ENCODE measurements at regions not wholly inside any gene's neighbourhood (a gene's known extent, or its start where the extent isn't known, plus 50 kb on each side); places are given as distances from the start of the nearest gene placed in this dataset.
"Not testable (repeated sequence)": the region's sequence is repeated elsewhere in the genome, so short reads cannot be mapped to it uniquely, and the experiment has no call there.

DNA sequence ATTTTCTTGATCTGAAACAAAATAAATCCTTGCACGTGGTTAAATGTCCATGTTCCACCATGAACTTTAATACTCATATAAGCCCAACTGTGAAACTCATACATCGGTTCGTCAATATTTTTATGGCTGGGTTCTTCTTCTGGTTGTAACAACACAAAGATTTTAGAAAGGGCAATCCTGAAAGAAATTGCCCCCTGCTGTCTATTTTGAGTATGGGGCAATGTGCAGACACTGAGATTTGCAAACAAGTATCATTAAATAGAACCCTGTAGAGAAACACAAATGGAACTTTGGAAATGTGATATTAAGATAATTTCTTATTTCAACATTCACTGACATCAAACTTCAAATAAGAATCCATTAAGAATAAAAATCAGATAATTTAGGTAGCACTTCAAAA lies 80.2 kb upstream of the PHACTR1 start:
- ATAC-seq (no peak), DNase-seq (no peak)
- Mint-ChIP-seq H3K4me3 (no peak overlapping the region), H3K36me3 (ENCODE audit: low read depth) (no peaks in the 10 kb centered on the region), H3K9me3 (ENCODE audit: insufficient read depth) (no peaks in the 10 kb centered on the region), H3K4me1 (ENCODE audit: low read depth) (peaks cover 2% of the 10 kb centered on the region), H3K27me3 (ENCODE audit: low read depth) (peaks cover 13% of the 10 kb centered on the region), H3K27ac (no peak overlapping the region)
- ChIA-PET CTCF (interaction anchor here (2.2 kb wide), 1 partner anchor 257 kb away, joined by 6 read pairs; no protein-coding TSS in a partner anchor), POLR2A (no interaction called here)

DNA sequence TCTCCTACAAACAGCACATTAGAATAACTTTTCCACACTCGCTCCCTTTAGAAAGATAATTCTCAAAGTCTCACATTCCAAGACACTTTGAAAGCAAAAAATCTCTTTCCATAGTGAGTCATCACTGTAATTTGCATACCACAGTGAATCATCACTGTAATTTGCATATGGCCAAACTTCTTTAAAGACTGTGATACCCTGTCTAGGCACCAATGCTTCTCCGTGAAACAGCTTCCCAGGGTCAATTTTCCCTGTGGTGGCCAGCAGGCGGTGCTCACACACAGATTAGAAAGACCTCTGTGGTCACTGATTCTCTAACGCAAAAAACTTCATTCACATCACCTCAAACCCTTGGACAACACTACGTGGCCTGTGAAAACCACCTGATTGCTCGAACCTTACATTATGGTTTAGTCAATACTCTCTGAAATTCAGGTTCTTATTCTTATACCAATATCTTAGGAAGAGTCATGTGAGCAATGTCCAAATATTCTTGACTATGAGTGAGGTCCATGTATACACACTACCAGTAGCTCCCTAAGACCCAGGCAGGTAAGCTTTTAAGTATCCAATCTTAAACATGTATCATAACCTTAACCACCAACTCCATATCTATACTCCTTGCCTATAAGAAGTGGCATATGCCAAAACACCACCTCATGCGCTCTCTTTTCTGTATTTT lies 78.5 kb upstream of the PHACTR1 start:
- POLR2A ChIA-PET: no interaction called here
- peaks cover 2% of the 10 kb centered on the region for H3K4me1 Mint-ChIP-seq (ENCODE audit: low read depth)
- no peak overlapping the region for H3K4me3 Mint-ChIP-seq
- CTCF ChIA-PET: interaction anchor here (1.0 to 2.2 kb wide), 3 partner anchors 10 to 256 kb away, joined by 3 to 6 read pairs (median 6); no protein-coding TSS in a partner anchor
- DNase-seq (peak; percentile 58), ATAC-seq (peak; percentile 57)
- no peaks in the 10 kb centered on the region for H3K36me3 Mint-ChIP-seq (ENCODE audit: low read depth)
- no peak overlapping the region for H3K27ac Mint-ChIP-seq
- H3K9me3 Mint-ChIP-seq (ENCODE audit: insufficient read depth): peaks cover 6% of the 10 kb centered on the region
- peaks cover 11% of the 10 kb centered on the region for H3K27me3 Mint-ChIP-seq (ENCODE audit: low read depth)

DNA sequence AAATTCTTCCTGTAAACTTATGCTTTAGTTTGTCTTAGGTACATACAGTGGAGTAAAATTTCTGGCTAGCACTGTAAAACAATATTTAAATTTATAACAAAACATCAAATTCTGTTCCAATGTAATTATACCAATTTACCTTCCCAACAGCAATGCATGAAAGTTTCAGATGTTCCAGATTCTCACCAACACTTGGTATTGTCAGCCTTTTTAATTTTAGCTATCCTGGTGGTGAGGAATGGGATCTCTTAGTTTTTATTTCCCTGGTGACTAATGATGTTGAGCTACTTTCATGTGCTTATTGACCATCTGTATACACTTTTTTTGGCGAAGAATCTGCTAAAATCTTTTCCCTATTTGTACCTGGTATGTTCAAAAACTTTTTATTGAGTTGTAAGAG lies 76.1 kb upstream of the PHACTR1 start:
- CTCF ChIA-PET: interaction anchor here (0.9 kb wide), 1 partner anchor 15 kb away, joined by 3 read pairs; no protein-coding TSS in a partner anchor

DNA sequence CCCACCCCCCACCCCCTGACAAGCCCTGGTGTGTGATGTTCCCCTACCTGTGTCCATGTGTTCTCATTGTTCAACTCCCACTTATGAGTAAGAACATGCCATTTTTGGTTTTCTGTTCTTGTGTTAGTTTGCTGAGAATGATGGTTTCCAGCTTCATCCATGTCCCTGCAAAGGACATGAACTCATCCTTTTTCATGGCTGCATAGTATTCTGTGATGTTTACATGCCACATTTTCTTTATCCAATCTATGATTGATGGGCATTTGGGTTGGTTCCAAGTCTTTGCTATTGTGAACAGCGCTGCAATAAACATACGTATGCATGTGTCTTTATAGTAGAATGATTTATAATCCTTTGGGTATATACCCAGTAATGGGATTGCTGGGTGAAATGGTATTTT lies 74.8 kb upstream of the PHACTR1 start:
- H3K9me3 Mint-ChIP-seq (ENCODE audit: insufficient read depth); ATAC-seq: not testable (repeated sequence)

More for the DNA sequence above, 76.1 kb upstream of the PHACTR1 start:
- no peak overlapping the region for H3K27ac Mint-ChIP-seq
- peaks cover 2% of the 10 kb centered on the region for H3K4me1 Mint-ChIP-seq (ENCODE audit: low read depth)
- H3K9me3 Mint-ChIP-seq (ENCODE audit: insufficient read depth): peaks cover 6% of the 10 kb centered on the region
- no peak for DNase-seq
- no peak overlapping the region for H3K4me3 Mint-ChIP-seq
- peaks cover 6% of the 10 kb centered on the region for H3K27me3 Mint-ChIP-seq (ENCODE audit: low read depth)
- H3K36me3 Mint-ChIP-seq (ENCODE audit: low read depth): no peaks in the 10 kb centered on the region
- POLR2A ChIA-PET: no interaction called here
- no peak for ATAC-seq

DNA sequence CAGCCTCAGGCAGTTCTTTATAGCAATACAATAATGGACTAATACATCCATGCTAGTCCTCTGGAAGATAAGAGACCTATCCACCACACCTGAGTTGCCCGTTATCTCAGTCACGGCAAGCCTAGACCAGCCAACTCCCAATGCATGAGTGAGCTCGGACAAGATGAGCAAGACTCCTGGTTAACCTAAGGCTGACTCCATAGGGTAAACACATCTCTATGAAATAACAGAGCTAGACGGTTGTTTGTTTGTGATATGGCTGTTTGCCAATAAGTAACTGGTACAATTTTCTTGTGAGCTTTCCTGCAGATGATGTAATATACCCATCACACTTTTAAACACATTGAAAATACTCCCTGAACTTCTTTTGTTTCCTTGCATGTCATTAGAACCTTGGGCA lies 70.6 kb upstream of the PHACTR1 start:
- no peaks in the 10 kb centered on the region for H3K4me1 Mint-ChIP-seq (ENCODE audit: low read depth)
- H3K27me3 Mint-ChIP-seq (ENCODE audit: low read depth): peaks cover 4% of the 10 kb centered on the region
- CTCF ChIA-PET: interaction anchor here (1.2 kb wide), 1 partner anchor 8 kb away, joined by 3 read pairs; no protein-coding TSS in a partner anchor
- H3K9me3 Mint-ChIP-seq (ENCODE audit: insufficient read depth): peaks cover 6% of the 10 kb centered on the region
- DNase-seq: no peak
- no peak overlapping the region for H3K4me3 Mint-ChIP-seq
- H3K27ac Mint-ChIP-seq: no peak overlapping the region
- POLR2A ChIA-PET: no interaction called here
- H3K36me3 Mint-ChIP-seq (ENCODE audit: low read depth): no peaks in the 10 kb centered on the region
- ATAC-seq: no peak

More for the DNA sequence above, 74.8 kb upstream of the PHACTR1 start:
- H3K4me3 Mint-ChIP-seq; H3K4me1 Mint-ChIP-seq (ENCODE audit: low read depth); H3K36me3 Mint-ChIP-seq (ENCODE audit: low read depth); H3K27ac Mint-ChIP-seq; POLR2A ChIA-PET; CTCF ChIA-PET; DNase-seq: not testable (repeated sequence)
- peaks cover 10% of the 10 kb centered on the region for H3K27me3 Mint-ChIP-seq (ENCODE audit: low read depth)

DNA sequence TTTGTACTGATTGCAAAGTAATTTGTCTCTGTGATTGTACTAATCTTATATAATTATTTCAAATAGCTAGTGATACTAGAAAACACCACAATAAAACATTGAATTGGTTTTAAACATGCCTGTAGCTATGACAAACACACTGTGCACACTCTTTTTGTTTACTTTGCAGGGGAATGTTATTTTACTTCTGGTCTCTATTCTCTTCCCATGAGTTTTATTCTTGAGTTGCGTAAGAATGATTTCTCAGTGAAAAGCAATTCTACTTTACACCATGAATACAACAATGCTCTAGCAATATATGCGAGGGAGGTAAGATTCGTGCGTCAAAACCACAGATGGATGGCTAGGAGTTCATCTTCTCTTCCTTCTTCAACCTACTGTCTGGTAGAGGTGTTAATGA lies 68.4 kb upstream of the PHACTR1 start:
- Mint-ChIP-seq H3K27me3 (ENCODE audit: low read depth) (peaks cover 6% of the 10 kb centered on the region), H3K4me1 (ENCODE audit: low read depth) (no peaks in the 10 kb centered on the region), H3K4me3 (no peak overlapping the region), H3K36me3 (ENCODE audit: low read depth) (no peaks in the 10 kb centered on the region), H3K9me3 (ENCODE audit: insufficient read depth) (no peaks in the 10 kb centered on the region), H3K27ac (no peak overlapping the region)
- ATAC-seq (no peak), DNase-seq (no peak)
- POLR2A ChIA-PET: no interaction called here
- CTCF ChIA-PET: no interaction called here

DNA sequence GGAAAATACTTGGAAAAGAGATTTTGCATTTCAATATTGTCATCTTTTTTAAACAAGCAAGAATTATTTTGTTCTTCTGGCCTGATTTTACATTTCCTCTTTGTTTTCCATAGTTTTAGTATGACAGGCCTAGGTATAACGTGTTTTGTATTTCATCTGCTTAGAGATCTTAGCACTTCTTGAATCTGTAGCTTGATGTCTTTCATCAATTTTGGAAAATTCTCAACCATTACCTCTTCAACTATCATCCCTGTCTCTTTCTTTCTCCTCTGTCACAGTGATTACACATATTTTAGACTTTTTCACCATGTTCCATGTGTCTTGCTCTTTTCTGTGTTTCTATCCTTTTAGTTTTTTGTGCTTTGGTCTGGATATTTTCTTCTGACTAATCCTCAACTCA lies 67.2 kb upstream of the PHACTR1 start:
- CTCF ChIA-PET: no interaction called here
- H3K27me3 Mint-ChIP-seq (ENCODE audit: low read depth): peaks cover 6% of the 10 kb centered on the region
- ATAC-seq (no peak), DNase-seq (no peak)
- H3K9me3 Mint-ChIP-seq (ENCODE audit: insufficient read depth): no peaks in the 10 kb centered on the region
- no peaks in the 10 kb centered on the region for H3K4me1 Mint-ChIP-seq (ENCODE audit: low read depth)
- POLR2A ChIA-PET: no interaction called here
- no peak overlapping the region for H3K4me3 Mint-ChIP-seq
- H3K36me3 Mint-ChIP-seq (ENCODE audit: low read depth): no peaks in the 10 kb centered on the region
- no peak overlapping the region for H3K27ac Mint-ChIP-seq

DNA sequence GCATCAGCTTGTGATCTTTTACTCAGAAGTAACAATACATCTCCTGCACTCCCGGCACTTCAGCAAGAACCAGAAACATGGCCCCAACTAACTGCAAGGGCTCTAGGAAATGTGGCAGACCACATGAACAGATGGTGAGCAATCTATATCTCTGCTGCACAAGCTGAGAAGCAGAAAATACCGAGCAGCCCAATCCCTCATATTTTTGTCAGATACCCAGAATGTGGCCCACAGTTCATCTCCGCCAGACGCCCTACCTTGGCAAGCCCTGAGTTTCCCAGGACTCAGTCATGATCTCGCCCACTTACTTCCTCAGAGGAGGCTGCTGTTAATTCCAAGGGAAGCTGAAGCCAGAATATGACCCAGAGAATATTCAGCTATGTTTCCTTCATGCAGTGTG lies 63.1 kb upstream of the PHACTR1 start:
- POLR2A ChIA-PET: no interaction called here
- Mint-ChIP-seq H3K4me1 (ENCODE audit: low read depth) (peaks cover 9% of the 10 kb centered on the region), H3K4me3 (no peak overlapping the region), H3K36me3 (ENCODE audit: low read depth) (no peaks in the 10 kb centered on the region), H3K27ac (no peak overlapping the region), H3K27me3 (ENCODE audit: low read depth) (peaks cover 2% of the 10 kb centered on the region), H3K9me3 (ENCODE audit: insufficient read depth) (no peaks in the 10 kb centered on the region)
- CTCF ChIA-PET: interaction anchor here (1.3 kb wide), 1 partner anchor 8 kb away, joined by 3 read pairs; no protein-coding TSS in a partner anchor
- ATAC-seq (no peak), DNase-seq (no peak)

- DNase-seq: no peak
- peaks cover 9% of the 10 kb centered on the region for H3K4me1 Mint-ChIP-seq (ENCODE audit: low read depth)
- CTCF ChIA-PET: interaction anchor here (1.3 kb wide), 1 partner anchor 8 kb away, joined by 3 read pairs; no protein-coding TSS in a partner anchor
- H3K27ac Mint-ChIP-seq: peak overlapping the region; percentile 6
- no peaks in the 10 kb centered on the region for H3K9me3 Mint-ChIP-seq (ENCODE audit: insufficient read depth)
- no peaks in the 10 kb centered on the region for H3K36me3 Mint-ChIP-seq (ENCODE audit: low read depth)
- no peak overlapping the region for H3K4me3 Mint-ChIP-seq
- POLR2A ChIA-PET: no interaction called here
- no peak for ATAC-seq
- peaks cover 2% of the 10 kb centered on the region for H3K27me3 Mint-ChIP-seq (ENCODE audit: low read depth)
These were observed 62.5 kb upstream of the PHACTR1 start for GRCh38 chr6:12654107-12654506.

DNA sequence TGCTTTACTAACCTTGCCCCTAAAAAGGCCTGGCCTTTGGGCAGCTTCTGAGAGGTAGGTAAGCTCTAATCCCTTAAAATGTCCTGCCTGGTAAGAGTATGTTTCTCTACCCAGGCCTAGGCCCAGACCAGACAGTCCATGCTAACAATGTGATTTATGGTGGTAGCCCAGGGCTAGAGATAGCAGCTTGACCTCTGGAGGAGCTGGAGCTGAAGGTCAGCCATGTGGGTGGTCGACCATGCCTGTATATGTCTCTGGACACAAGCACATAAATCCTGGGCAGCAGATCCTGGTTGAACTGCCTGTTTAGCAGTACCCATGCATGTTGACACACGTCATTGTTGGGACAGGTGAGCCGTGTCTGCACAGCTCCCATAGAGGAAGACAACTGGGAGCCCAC lies 62.1 kb upstream of the PHACTR1 start:
- ChIA-PET POLR2A (no interaction called here), CTCF (interaction anchor here (1.3 kb wide), 1 partner anchor 9 kb away, joined by 3 read pairs; no protein-coding TSS in a partner anchor)
- H3K4me3 Mint-ChIP-seq: no peak overlapping the region
- ATAC-seq (no peak), DNase-seq (no peak)
- H3K27ac Mint-ChIP-seq: peak overlapping the region; percentile 6
- peaks cover 2% of the 10 kb centered on the region for H3K27me3 Mint-ChIP-seq (ENCODE audit: low read depth)
- H3K4me1 Mint-ChIP-seq (ENCODE audit: low read depth): peaks cover 9% of the 10 kb centered on the region
- H3K36me3 Mint-ChIP-seq (ENCODE audit: low read depth): no peaks in the 10 kb centered on the region
- no peaks in the 10 kb centered on the region for H3K9me3 Mint-ChIP-seq (ENCODE audit: insufficient read depth)

- no peak overlapping the region for H3K27ac Mint-ChIP-seq
- no peaks in the 10 kb centered on the region for H3K9me3 Mint-ChIP-seq (ENCODE audit: insufficient read depth)
- ChIA-PET CTCF (no interaction called here), POLR2A (no interaction called here)
- no peaks in the 10 kb centered on the region for H3K27me3 Mint-ChIP-seq (ENCODE audit: low read depth)
- no peak overlapping the region for H3K4me3 Mint-ChIP-seq
- ATAC-seq (no peak), DNase-seq (no peak)
- no peaks in the 10 kb centered on the region for H3K36me3 Mint-ChIP-seq (ENCODE audit: low read depth)
- H3K4me1 Mint-ChIP-seq (ENCODE audit: low read depth): peaks cover 9% of the 10 kb centered on the region
These were observed 59.7 kb upstream of the PHACTR1 start for GRCh38 chr6:12656906-12657305.

DNA sequence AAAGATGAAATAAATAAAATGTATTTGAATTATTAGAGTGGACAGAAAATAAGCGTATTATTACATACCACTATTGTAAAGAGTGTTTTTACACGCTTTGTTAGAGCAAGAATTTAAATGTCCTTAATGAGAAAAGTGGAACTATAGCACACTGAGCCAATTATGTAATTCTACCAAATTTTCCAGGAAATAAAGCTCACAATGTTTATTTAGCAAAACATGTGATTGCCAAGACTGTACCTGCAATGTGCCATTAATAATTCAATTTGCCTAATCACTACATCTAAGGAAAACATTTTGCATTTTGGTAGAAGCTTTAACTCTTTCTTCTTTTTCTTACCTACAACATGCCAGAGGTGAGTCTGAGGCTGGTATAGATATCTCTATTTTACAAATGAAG lies 58.7 kb upstream of the PHACTR1 start:
- ChIA-PET POLR2A (no interaction called here), CTCF (no interaction called here)
- ATAC-seq: no peak
- H3K36me3 Mint-ChIP-seq (ENCODE audit: low read depth): no peaks in the 10 kb centered on the region
- peaks cover 9% of the 10 kb centered on the region for H3K4me1 Mint-ChIP-seq (ENCODE audit: low read depth)
- no peak overlapping the region for H3K4me3 Mint-ChIP-seq
- H3K27me3 Mint-ChIP-seq (ENCODE audit: low read depth): no peaks in the 10 kb centered on the region
- H3K9me3 Mint-ChIP-seq (ENCODE audit: insufficient read depth): no peaks in the 10 kb centered on the region
- no peak for DNase-seq
- no peak overlapping the region for H3K27ac Mint-ChIP-seq
